ENCODE measurements at regions not wholly inside any gene's neighbourhood (a gene's known extent, or its start where the extent isn't known, plus 50 kb on each side); places are given as distances from the start of the nearest gene placed in this dataset.
A peak's percentile ranks its signal among the peaks of the same experiment; 100 is the strongest.
"Not testable (repeated sequence)": the region's sequence is repeated elsewhere in the genome, so short reads cannot be mapped to it uniquely, and the experiment has no call there.

DNA sequence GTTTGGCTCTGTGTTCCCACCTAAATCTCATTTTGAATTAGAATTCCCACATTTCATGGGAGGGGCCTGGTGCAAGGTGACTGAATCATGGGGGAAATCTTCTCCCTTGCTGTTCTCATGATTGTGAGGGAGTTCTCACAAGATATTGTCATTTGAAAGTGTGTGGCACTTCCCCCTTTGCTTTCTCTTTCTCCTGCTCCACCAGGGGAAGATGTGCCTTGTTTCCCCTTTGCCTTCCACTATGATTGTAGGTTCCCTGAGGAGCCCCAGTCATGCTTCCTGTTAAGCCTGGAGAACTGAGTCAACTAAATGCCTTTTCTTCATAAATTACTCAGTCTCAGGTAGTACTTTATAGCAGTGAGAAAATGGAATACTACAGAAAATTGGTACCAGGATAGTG, 157.2 kb upstream of the TPRG1 start:
- no peak overlapping the region for H3K27ac Mint-ChIP-seq
- H3K27me3 Mint-ChIP-seq = peaks cover 0 to 5% of the 10 kb centered on the region in 2 donors
- H3K9me3 Mint-ChIP-seq = peaks cover 11 to 23% (median 17%) of the 10 kb centered on the region in 5 donors
- H3K36me3 Mint-ChIP-seq = peaks cover 0 to 35% (median 4%) of the 10 kb centered on the region in 3 donors
- no peaks in the 10 kb centered on the region for H3K9me3 ChIP-seq (ENCODE audit: low read length)
- no peak for DNase-seq
- H3K27me3 ChIP-seq (ENCODE audit: insufficient read depth, low read length, poor library complexity, severe bottlenecking) = no peaks in the 10 kb centered on the region
- H3K36me3 ChIP-seq (ENCODE audit: insufficient read depth, low read length) = no peaks in the 10 kb centered on the region
- no peaks in the 10 kb centered on the region for H3K4me1 ChIP-seq (ENCODE audit: insufficient read depth, low read length)
- peaks cover 14 to 20% (median 18%) of the 10 kb centered on the region in 3 donors for H3K4me1 Mint-ChIP-seq
- no peak overlapping the region for H3K27ac ChIP-seq (ENCODE audit: low read depth, low read length)
- CTCF ChIA-PET = no interaction called here
- no peak overlapping the region for H3K4me3 Mint-ChIP-seq
- POLR2A ChIA-PET = no interaction called here
- no peak overlapping the region for H3K4me3 ChIP-seq (ENCODE audit: low read length)

DNA sequence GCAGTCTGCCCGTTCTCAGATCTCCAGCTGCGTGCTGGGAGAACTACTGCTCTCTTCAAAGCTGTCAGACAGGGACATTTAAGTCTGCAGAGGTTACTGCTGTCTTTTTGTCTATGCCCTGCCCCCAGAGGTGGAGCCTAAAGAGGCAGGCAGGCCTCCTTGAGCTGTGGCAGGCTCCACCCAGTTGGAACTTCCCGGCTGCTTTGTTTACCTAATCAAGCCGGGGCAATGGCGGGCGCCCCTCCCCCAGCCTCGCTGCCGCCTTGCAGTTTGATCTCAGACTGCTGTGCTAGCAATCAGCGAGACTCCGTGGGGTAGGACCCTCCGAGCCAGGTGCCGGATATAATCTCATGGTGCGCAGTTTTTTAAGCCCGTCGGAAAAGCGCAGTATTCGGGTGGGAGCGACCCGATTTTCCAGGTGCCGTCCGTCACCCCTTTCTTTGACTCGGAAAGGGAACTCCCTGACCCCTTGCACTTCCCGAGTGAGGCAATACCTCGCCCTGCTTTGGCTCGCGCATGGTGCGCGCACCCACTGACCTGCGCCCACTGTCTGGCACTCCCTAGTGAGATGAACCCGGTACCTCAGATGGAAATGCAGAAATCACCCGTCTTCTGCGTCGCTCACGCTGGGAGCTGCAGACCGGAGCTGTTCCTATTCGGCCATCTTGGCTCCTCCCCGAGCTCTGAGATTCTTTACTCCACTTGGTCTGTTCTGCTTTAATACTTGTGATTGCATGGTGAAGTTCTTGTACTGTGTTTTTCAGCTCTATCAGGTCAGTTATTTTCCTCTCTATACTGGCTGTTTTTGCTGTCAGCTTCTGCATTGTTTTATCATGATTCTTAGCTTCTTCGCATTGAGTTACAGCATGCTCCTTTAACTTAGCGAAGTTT, 148.9 kb upstream of the TPRG1 start:
- POLR2A ChIA-PET; H3K4me1 Mint-ChIP-seq; H3K27ac Mint-ChIP-seq; H3K4me1 ChIP-seq (ENCODE audit: insufficient read depth, low read length); H3K4me3 Mint-ChIP-seq; H3K27ac ChIP-seq (ENCODE audit: low read depth, low read length); H3K36me3 ChIP-seq (ENCODE audit: insufficient read depth, low read length); H3K4me3 ChIP-seq (ENCODE audit: low read length); DNase-seq; H3K9me3 ChIP-seq (ENCODE audit: low read length); H3K9me3 Mint-ChIP-seq; H3K27me3 ChIP-seq (ENCODE audit: insufficient read depth, low read length, poor library complexity, severe bottlenecking): not testable (repeated sequence)
- Mint-ChIP-seq H3K27me3 (peaks cover 2 to 19% of the 10 kb centered on the region in 2 donors), H3K36me3 (peaks cover 0 to 16% (median 0%) of the 10 kb centered on the region in 3 donors)
- CTCF ChIA-PET = interaction anchor here (0.9 kb wide), 1 partner anchor 122 kb away, joined by 3 read pairs; no protein-coding TSS in a partner anchor

DNA sequence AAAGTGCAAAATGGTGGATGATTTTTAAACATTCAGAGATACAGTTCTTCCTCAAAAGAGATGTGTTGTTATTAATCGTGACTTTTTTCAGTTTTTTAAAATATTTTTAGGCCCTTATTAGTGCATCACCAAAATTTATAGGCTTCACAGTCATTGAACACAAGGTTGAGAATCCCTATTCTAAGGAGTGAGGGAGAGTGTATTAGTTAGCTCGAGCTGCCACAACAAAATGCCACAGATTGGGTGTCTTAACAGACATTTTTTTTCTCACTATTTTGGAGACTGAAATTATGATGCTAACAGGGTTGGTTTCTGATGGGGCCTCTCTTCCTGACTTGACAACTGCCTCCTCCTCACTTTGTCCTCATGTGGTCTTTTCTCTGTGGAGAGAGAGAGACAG, 145.9 kb upstream of the TPRG1 start:
- H3K4me1 Mint-ChIP-seq = no peaks in the 10 kb centered on the region
- no peak overlapping the region for H3K27ac ChIP-seq (ENCODE audit: low read depth, low read length)
- no peaks in the 10 kb centered on the region for H3K4me1 ChIP-seq (ENCODE audit: insufficient read depth, low read length)
- H3K9me3 Mint-ChIP-seq = no peaks in the 10 kb centered on the region
- ChIA-PET CTCF (interaction anchor here (1.1 kb wide), 1 partner anchor 120 kb away, joined by 3 read pairs; no protein-coding TSS in a partner anchor), POLR2A (no interaction called here)
- H3K4me3 Mint-ChIP-seq = no peak overlapping the region
- H3K4me3 ChIP-seq (ENCODE audit: low read length) = no peak overlapping the region
- peaks cover 0 to 16% (median 1%) of the 10 kb centered on the region in 3 donors for H3K36me3 Mint-ChIP-seq
- H3K36me3 ChIP-seq (ENCODE audit: insufficient read depth, low read length) = no peaks in the 10 kb centered on the region
- no peak for DNase-seq
- no peak overlapping the region for H3K27ac Mint-ChIP-seq
- no peaks in the 10 kb centered on the region for H3K27me3 ChIP-seq (ENCODE audit: insufficient read depth, low read length, poor library complexity, severe bottlenecking)
- no peaks in the 10 kb centered on the region for H3K9me3 ChIP-seq (ENCODE audit: low read length)
- peaks cover 4 to 19% of the 10 kb centered on the region in 2 donors for H3K27me3 Mint-ChIP-seq

DNA sequence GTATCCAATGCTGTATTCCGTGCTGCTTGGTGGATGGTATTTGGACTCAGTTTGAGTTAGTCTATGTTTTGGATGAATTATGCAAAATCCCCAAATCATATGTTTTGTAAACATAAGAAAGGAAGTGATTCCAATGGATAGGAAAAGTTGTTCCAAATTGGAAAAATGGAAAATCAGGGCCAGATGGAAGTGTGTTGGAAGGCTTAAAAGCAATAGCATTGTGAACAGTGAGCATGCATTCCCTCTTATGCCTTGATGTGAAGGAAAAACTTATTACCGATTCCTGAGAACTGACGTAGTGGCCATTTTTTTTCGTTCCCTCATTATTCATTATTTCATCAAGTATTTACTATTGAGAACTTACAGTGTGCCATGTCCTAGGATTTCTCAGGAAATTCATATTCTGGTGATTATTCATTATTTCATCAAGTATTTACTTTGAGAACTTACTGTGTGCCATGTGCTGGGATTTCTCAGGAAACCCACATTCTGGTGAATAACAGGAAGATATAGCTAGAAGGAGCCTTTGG, 144.1 kb upstream of the TPRG1 start:
- no peak overlapping the region for H3K27ac ChIP-seq (ENCODE audit: low read depth, low read length)
- Mint-ChIP-seq H3K4me3 (no peak overlapping the region), H3K36me3 (peaks cover 0 to 16% (median 1%) of the 10 kb centered on the region in 3 donors), H3K9me3 (no peaks in the 10 kb centered on the region), H3K4me1 (no peaks in the 10 kb centered on the region), H3K27ac (no peak overlapping the region), H3K27me3 (peaks cover 4 to 19% of the 10 kb centered on the region in 2 donors)
- H3K4me1 ChIP-seq (ENCODE audit: insufficient read depth, low read length) = no peaks in the 10 kb centered on the region
- H3K9me3 ChIP-seq (ENCODE audit: low read length) = no peaks in the 10 kb centered on the region
- no peak for DNase-seq
- no peaks in the 10 kb centered on the region for H3K36me3 ChIP-seq (ENCODE audit: insufficient read depth, low read length)
- ChIA-PET POLR2A (no interaction called here), CTCF (interaction anchor here (0.5 kb wide), 1 partner anchor 1285 kb away, joined by 3 read pairs; no protein-coding TSS in a partner anchor)
- no peak overlapping the region for H3K4me3 ChIP-seq (ENCODE audit: low read length)
- H3K27me3 ChIP-seq (ENCODE audit: insufficient read depth, low read length, poor library complexity, severe bottlenecking) = no peaks in the 10 kb centered on the region

DNA sequence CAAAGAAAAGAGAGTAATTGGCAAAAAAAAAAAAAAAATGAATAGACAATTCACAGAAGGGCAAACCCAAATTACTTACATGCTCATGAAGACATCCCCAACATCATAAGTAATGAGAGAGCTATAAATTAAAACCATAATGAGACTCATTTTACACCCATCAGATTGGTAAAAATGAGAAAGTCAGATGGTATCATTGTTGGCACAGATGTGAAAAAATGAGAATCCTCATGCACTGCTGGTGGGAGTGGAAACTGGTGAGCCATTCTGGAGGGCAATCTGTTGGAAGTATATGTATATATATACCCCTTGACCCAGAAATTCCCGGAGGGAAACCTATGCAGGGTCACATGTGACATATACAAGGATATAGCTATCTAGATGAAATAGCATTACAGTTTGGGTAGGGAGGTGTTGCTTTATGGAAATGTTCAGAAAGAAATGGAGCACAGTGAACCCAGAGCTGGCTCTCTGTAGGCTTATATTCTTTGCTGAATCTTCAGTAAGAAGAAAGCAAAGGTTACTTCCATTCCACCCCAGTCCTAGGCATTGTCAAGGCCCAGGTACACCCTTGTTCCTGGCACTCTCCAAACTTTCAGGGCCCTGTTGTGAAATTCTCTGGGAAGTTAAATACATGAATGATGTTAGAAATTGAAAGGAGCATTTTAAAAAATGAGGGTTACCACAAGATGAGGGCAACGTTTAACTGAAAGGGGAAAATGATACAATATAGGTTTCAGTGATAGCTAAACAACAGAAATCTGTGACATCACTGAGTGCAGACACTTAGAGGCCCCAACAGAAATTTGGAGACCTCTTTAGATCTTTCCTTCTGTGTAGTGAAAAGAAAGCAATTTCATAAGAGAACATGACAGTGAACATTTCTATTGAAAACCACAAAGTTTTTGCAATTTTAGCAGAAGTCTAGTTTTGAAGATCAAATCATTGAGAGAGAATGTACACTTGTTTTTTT, 132.7 kb upstream of the TPRG1 start:
- CTCF ChIA-PET = interaction anchor here (1.3 to 7.8 kb wide), 4 partner anchors 84 to 1300 kb away, joined by 3 to 91 read pairs (median 29); no protein-coding TSS in a partner anchor

DNA sequence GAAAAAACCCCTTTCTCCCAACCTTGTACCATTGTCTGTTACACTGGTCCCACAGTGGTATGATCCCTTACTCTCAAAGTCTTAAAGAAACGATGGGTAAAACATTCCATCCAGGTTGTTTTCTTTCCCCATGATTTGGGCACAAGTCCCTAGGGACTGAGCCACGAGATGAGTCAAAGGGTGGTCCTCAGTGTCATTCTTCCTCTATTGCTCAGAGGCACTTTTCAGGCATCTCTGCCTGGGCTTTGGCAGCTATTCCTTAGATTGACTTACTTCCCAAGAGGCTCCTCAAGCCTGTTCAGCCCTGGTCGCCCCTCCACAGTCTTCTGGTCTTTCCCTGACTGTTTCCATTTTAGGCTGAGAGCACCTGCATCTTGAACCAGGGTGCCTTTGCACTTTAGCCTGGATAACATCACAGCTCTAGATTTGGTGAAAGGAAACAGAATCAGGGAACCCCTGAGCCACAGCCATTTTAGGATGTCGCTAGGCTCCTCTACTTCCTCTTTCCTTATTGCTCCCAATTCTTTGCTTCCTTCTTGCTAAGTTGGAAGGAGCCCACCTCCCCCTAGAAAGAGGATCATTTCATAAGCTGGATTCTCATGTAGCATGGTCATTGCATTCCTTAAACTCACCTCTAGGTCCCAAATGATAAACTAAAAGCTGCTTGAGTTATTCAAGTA, 131.0 kb upstream of the TPRG1 start:
- DNase-seq = no peak
- ChIA-PET CTCF (interaction anchor here (1.0 to 7.8 kb wide), 24 partner anchors 8 to 1683 kb away, joined by 3 to 91 read pairs (median 6); partner anchors contain the start of gene BCL6), POLR2A (interaction anchor here (0.5 to 2.4 kb wide), 2 partner anchors 33 to 1300 kb away, joined by 4 to 15 read pairs; no protein-coding TSS in a partner anchor)
- H3K4me1 ChIP-seq (ENCODE audit: insufficient read depth, low read length) = peaks cover 4% of the 10 kb centered on the region
- no peak overlapping the region for H3K27ac ChIP-seq (ENCODE audit: low read depth, low read length)
- H3K4me1 Mint-ChIP-seq = peaks cover 8 to 12% (median 10%) of the 10 kb centered on the region in 3 donors
- H3K27me3 ChIP-seq (ENCODE audit: insufficient read depth, low read length, poor library complexity, severe bottlenecking) = no peaks in the 10 kb centered on the region
- H3K4me3 Mint-ChIP-seq = no peak overlapping the region
- no peaks in the 10 kb centered on the region for H3K9me3 ChIP-seq (ENCODE audit: low read length)
- no peaks in the 10 kb centered on the region for H3K27me3 Mint-ChIP-seq
- no peaks in the 10 kb centered on the region for H3K9me3 Mint-ChIP-seq
- no peak overlapping the region for H3K4me3 ChIP-seq (ENCODE audit: low read length)
- no peaks in the 10 kb centered on the region for H3K36me3 Mint-ChIP-seq
- no peaks in the 10 kb centered on the region for H3K36me3 ChIP-seq (ENCODE audit: insufficient read depth, low read length)
- H3K27ac Mint-ChIP-seq = peak overlapping the region in 1 of 8 donors; percentile 4

More for the DNA sequence above, 132.7 kb upstream of the TPRG1 start:
- Histone ChIP-seq H3K36me3 (ENCODE audit: insufficient read depth, low read length) (no peaks in the 10 kb centered on the region), H3K4me1 (ENCODE audit: insufficient read depth, low read length) (peaks cover 4% of the 10 kb centered on the region), H3K9me3 (ENCODE audit: low read length) (no peaks in the 10 kb centered on the region), H3K4me3 (ENCODE audit: low read length) (no peak overlapping the region), H3K27me3 (ENCODE audit: insufficient read depth, low read length, poor library complexity, severe bottlenecking) (no peaks in the 10 kb centered on the region), H3K27ac (ENCODE audit: low read depth, low read length) (no peak overlapping the region)
- POLR2A ChIA-PET = no interaction called here
- DNase-seq = no peak
- Mint-ChIP-seq H3K36me3 (no peaks in the 10 kb centered on the region), H3K27ac (peak overlapping the region in 1 of 8 donors; percentile 73), H3K4me3 (no peak overlapping the region), H3K4me1 (peaks cover 8 to 12% (median 10%) of the 10 kb centered on the region in 3 donors), H3K27me3 (no peaks in the 10 kb centered on the region), H3K9me3 (peaks cover 0 to 5% (median 0%) of the 10 kb centered on the region in 5 donors)

DNA sequence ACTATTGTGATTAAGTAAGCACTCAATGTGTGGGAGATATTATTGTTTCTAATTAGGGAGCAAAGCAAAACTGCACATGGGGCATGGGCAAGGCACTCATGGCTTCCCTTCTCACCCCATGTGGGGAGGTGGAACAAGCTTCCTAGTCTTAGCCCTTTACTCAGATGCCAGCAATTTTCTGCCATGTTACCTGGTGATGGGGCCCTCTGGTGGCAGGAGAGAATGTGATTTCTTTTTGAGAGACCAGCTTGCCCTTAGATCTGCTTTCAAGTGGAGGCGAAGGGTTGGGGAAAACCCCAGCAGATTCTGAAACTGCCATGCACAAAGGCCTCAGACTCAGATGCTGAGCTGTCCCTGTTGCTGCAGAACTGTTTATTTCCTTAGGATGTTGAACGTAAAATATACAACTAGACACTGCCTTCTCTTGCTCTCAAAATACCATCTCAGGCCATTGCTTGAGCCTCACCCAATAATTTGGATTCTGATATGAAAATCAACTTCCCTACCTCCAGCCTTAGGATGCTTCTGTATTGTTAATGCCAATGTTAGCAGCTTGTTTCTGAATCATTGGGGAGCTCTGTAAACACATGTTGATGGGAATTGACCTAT, 130.2 kb upstream of the TPRG1 start:
- H3K4me3 Mint-ChIP-seq = no peak overlapping the region
- Histone ChIP-seq H3K27me3 (ENCODE audit: insufficient read depth, low read length, poor library complexity, severe bottlenecking) (no peaks in the 10 kb centered on the region), H3K4me1 (ENCODE audit: insufficient read depth, low read length) (peaks cover 4% of the 10 kb centered on the region), H3K36me3 (ENCODE audit: insufficient read depth, low read length) (no peaks in the 10 kb centered on the region), H3K27ac (ENCODE audit: low read depth, low read length) (no peak overlapping the region), H3K4me3 (ENCODE audit: low read length) (no peak overlapping the region), H3K9me3 (ENCODE audit: low read length) (no peaks in the 10 kb centered on the region)
- H3K9me3 Mint-ChIP-seq = no peaks in the 10 kb centered on the region
- POLR2A ChIA-PET = interaction anchor here (0.5 to 2.4 kb wide), 5 partner anchors 9 to 1301 kb away, joined by 3 to 15 read pairs (median 5); partner anchors contain the start of gene BCL6
- peaks cover 8 to 12% (median 10%) of the 10 kb centered on the region in 3 donors for H3K4me1 Mint-ChIP-seq
- no peaks in the 10 kb centered on the region for H3K27me3 Mint-ChIP-seq
- DNase-seq = peak; percentile 33 to 80 (median 64)
- H3K36me3 Mint-ChIP-seq = no peaks in the 10 kb centered on the region
- CTCF ChIA-PET = interaction anchor here (0.6 to 7.8 kb wide), 34 partner anchors 8 to 1684 kb away, joined by 3 to 91 read pairs (median 4); partner anchors contain the start of genes BCL6 and LPP
- peak overlapping the region; percentile 5 to 83 (median 50) for H3K27ac Mint-ChIP-seq
